KMS-11 (cell line): ENCODE measurements at regions not wholly inside any gene's neighbourhood (a gene's known extent, or its start where the extent isn't known, plus 50 kb on each side); places are given as distances from the start of the nearest gene placed in this dataset.

Source experiments
- H2AFZ ChIP-seq: fragments of 200-600 bp; sonication (generic); 2 replicates; pipeline ENCODE4 v1.6.1; 2016; ENCODE audit warnings: antibody characterized with exemption, mixed run types, low read depth
- H3K27ac ChIP-seq: fragments of 200-600 bp; sonication (generic); 2 replicates; pipeline ENCODE4 v1.6.1; 2016; ENCODE audit warnings: mild to moderate bottlenecking, mixed run types
- H3K27me3 ChIP-seq: fragments of 200-600 bp; sonication (generic); 2 replicates; pipeline ENCODE4 v1.6.1; 2017; ENCODE audit warnings: mild to moderate bottlenecking, low read depth, mixed run types, moderate library complexity; ENCODE audit not compliant: insufficient read depth
- H3K36me3 ChIP-seq: fragments of 200-600 bp; sonication (generic); 2 replicates; pipeline ENCODE4 v1.6.1; 2017; ENCODE audit warnings: mild to moderate bottlenecking, mixed run types; ENCODE audit not compliant: insufficient read depth
- H3K4me1 ChIP-seq: fragments of 200-600 bp; sonication (generic); 2 replicates; pipeline ENCODE4 v1.6.1; 2016; ENCODE audit warnings: mild to moderate bottlenecking, low read depth, mixed run types; ENCODE audit not compliant: poor library complexity, severe bottlenecking
- H3K4me2 ChIP-seq: fragments of 200-600 bp; sonication (generic); 2 replicates; pipeline ENCODE4 v1.7.0; 2016; ENCODE audit warnings: mild to moderate bottlenecking, mixed run types
- H3K4me3 ChIP-seq: fragments of 200-600 bp; sonication (generic); IDR thresholded peaks from 2 replicates; pipeline ENCODE4 v1.6.1; 2017; ENCODE audit warnings: low read depth, low read length, mixed read lengths; ENCODE audit not compliant: insufficient read depth
- H3K79me2 ChIP-seq: fragments of 200-600 bp; sonication (generic); 2 replicates; pipeline ENCODE4 v1.6.1; 2016; ENCODE audit warnings: low read depth, mixed run types; ENCODE audit not compliant: insufficient read depth
- H3K9ac ChIP-seq: fragments of 200-600 bp; sonication (generic); 2 replicates; pipeline ENCODE4 v1.6.1; 2016; ENCODE audit warnings: mild to moderate bottlenecking, mixed run types
- H4K20me1 ChIP-seq: fragments of 200-600 bp; sonication (generic); 2 replicates; pipeline ENCODE4 v1.6.1; 2016; ENCODE audit warnings: mild to moderate bottlenecking, mixed run types; ENCODE audit not compliant: insufficient read depth
- CTCF ChIP-seq: fragments of 200-600 bp; sonication (generic); conservative IDR thresholded peaks from 2 replicates; pipeline ENCODE4 v1.6.1; 2017; ENCODE audit warnings: low read depth, mild to moderate bottlenecking, antibody characterized with exemption, low read length, moderate library complexity, mixed read lengths

- Histone ChIP-seq H3K4me2 (no peak overlapping the region), H3K79me2 (no peaks in the 10 kb centered on the region)
Observed at GRCh38 chr10:61318429-61318828, 134.8 kb downstream of the TMEM26 start.

GRCh38 chr10:61317706-61318105 lies 135.5 kb downstream of the TMEM26 start:
- no peak for TF ChIP-seq CTCF
- no peaks in the 10 kb centered on the region for H3K36me3 ChIP-seq
- no peak overlapping the region for H3K9ac ChIP-seq
- no peaks in the 10 kb centered on the region for H4K20me1 ChIP-seq
- no peaks in the 10 kb centered on the region for H3K4me1 ChIP-seq
- H3K27me3 ChIP-seq, result no peaks in the 10 kb centered on the region
- H3K79me2 ChIP-seq, result no peaks in the 10 kb centered on the region
- H3K27ac ChIP-seq, result no peak overlapping the region
- H3K4me2 ChIP-seq, result no peak overlapping the region
- no peak overlapping the region for H2AFZ ChIP-seq
- H3K4me3 ChIP-seq, result no peak overlapping the region

More at GRCh38 chr10:61318429-61318828, 134.8 kb downstream of the TMEM26 start:
- Histone ChIP-seq H3K27me3 (no peaks in the 10 kb centered on the region), H3K9ac (no peak overlapping the region), H2AFZ (no peak overlapping the region), H3K36me3 (no peaks in the 10 kb centered on the region), H3K27ac (no peak overlapping the region), H3K4me1 (no peaks in the 10 kb centered on the region), H4K20me1 (no peaks in the 10 kb centered on the region), H3K4me3 (no peak overlapping the region)
- no peak for TF ChIP-seq CTCF

- H3K27me3 ChIP-seq, result no peaks in the 10 kb centered on the region
- H3K9ac ChIP-seq, result no peak overlapping the region
- TF ChIP-seq CTCF, result no peak
Observed at GRCh38 chr10:61316676-61317265, 136.4 kb downstream of the TMEM26 start.

GRCh38 chr10:61314273-61314672 lies 138.9 kb downstream of the TMEM26 start:
- H3K27ac ChIP-seq, result no peak overlapping the region
- TF ChIP-seq CTCF, result no peak
- H3K79me2 ChIP-seq, result no peaks in the 10 kb centered on the region
- H3K36me3 ChIP-seq, result no peaks in the 10 kb centered on the region
- H3K27me3 ChIP-seq, result no peaks in the 10 kb centered on the region
- H3K4me1 ChIP-seq, result no peaks in the 10 kb centered on the region
- H4K20me1 ChIP-seq, result no peaks in the 10 kb centered on the region
- no peak overlapping the region for H3K4me3 ChIP-seq
- H3K9ac ChIP-seq, result no peak overlapping the region
- H3K4me2 ChIP-seq, result no peak overlapping the region
- H2AFZ ChIP-seq, result no peak overlapping the region

More at GRCh38 chr10:61316676-61317265, 136.4 kb downstream of the TMEM26 start:
- Histone ChIP-seq H3K36me3 (no peaks in the 10 kb centered on the region), H4K20me1 (no peaks in the 10 kb centered on the region), H3K4me1 (no peaks in the 10 kb centered on the region), H2AFZ (no peak overlapping the region), H3K4me2 (no peak overlapping the region), H3K4me3 (no peak overlapping the region), H3K27ac (no peak overlapping the region), H3K79me2 (no peaks in the 10 kb centered on the region)
